GM12892 (cell line): ENCODE measurements at regions not wholly inside any gene's neighbourhood (a gene's known extent, or its start where the extent isn't known, plus 50 kb on each side); places are given as distances from the start of the nearest gene placed in this dataset.
"Not testable (repeated sequence)": the region's sequence is repeated elsewhere in the genome, so short reads cannot be mapped to it uniquely, and the experiment has no call there.

Source experiments
- DNase-seq: peaks from one replicate; pipeline ENCODE4 v3.0.0; 2011; ENCODE audit not compliant: insufficient read length
- FAIRE-seq: peaks from 2 replicates; lab custom pipeline; 2011; peaks lifted over from hg19 to GRCh38; lab: Jason Lieb, UNC
- POLR2A ChIP-seq: IDR thresholded peaks from 2 replicates; pipeline ENCODE4 v1.6.1; 2011; ENCODE audit warnings: low read depth, low read length, control low read depth
- POLR2AphosphoS5 ChIP-seq: IDR thresholded peaks from 2 replicates; pipeline ENCODE4 v1.6.1; 2011; ENCODE audit warnings: low read depth, low read length, control low read depth
- TAF1 ChIP-seq: IDR thresholded peaks from 2 replicates; pipeline ENCODE4 v1.6.1; 2011; ENCODE audit warnings: low read depth, mild to moderate bottlenecking, control low read depth, low read length, borderline replicate concordance

GRCh38 chr7:92964141-92964540, 127.8 kb upstream of the CDK6 start:
- DNase-seq (no peak), FAIRE-seq (no peak)
- TF ChIP-seq POLR2AphosphoS5: no peak
- no peak for TF ChIP-seq POLR2A
- no peak for TF ChIP-seq TAF1

- TF ChIP-seq POLR2A (no peak), TAF1 (no peak), POLR2AphosphoS5 (no peak)
- DNase-seq (no peak), FAIRE-seq (no peak)
Measured at GRCh38 chr7:92963566-92963965, 127.2 kb upstream of the CDK6 start.

GRCh38 chr7:92961961-92962360, 125.6 kb upstream of the CDK6 start:
- no peak for TF ChIP-seq POLR2AphosphoS5
- no peak for TF ChIP-seq POLR2A
- no peak for TF ChIP-seq TAF1
- DNase-seq (no peak), FAIRE-seq (no peak)

GRCh38 chr7:92956575-92956974, 120.2 kb upstream of the CDK6 start:
- DNase-seq (no peak), FAIRE-seq (no peak)
- TF ChIP-seq POLR2A (no peak), TAF1 (no peak), POLR2AphosphoS5 (no peak)

- DNase-seq (no peak), FAIRE-seq (no peak)
- TF ChIP-seq POLR2AphosphoS5 (no peak), POLR2A (no peak), TAF1 (no peak)
Measured at GRCh38 chr7:92955081-92955480, 118.7 kb upstream of the CDK6 start.

GRCh38 chr7:92953657-92954056, 117.3 kb upstream of the CDK6 start:
- DNase-seq (no peak), FAIRE-seq (no peak)
- TF ChIP-seq POLR2AphosphoS5 (no peak), POLR2A (no peak), TAF1 (no peak)

GRCh38 chr7:92949748-92950147, 113.4 kb upstream of the CDK6 start:
- no peak for DNase-seq
- FAIRE-seq: no peak
- no peak for TF ChIP-seq TAF1
- TF ChIP-seq POLR2AphosphoS5: no peak
- TF ChIP-seq POLR2A: no peak

GRCh38 chr7:92945840-92946239, 109.5 kb upstream of the CDK6 start:
- FAIRE-seq (no peak), DNase-seq (no peak)
- no peak for TF ChIP-seq TAF1
- TF ChIP-seq POLR2A: no peak
- TF ChIP-seq POLR2AphosphoS5: no peak

GRCh38 chr7:92944633-92945032, 108.3 kb upstream of the CDK6 start:
- FAIRE-seq (no peak), DNase-seq (no peak)
- TF ChIP-seq POLR2A (no peak), POLR2AphosphoS5 (no peak), TAF1 (no peak)

GRCh38 chr7:92942706-92943105, 106.3 kb upstream of the CDK6 start:
- not testable (repeated sequence) for FAIRE-seq, DNase-seq

GRCh38 chr7:92939666-92940360, 103.4 kb upstream of the CDK6 start:
- no peak for TF ChIP-seq POLR2AphosphoS5
- no peak for TF ChIP-seq POLR2A
- no peak for TF ChIP-seq TAF1
- no peak for DNase-seq
- no peak for FAIRE-seq

GRCh38 chr7:92934096-92934495, 97.7 kb upstream of the CDK6 start:
- no peak for DNase-seq
- TF ChIP-seq POLR2A (no peak), TAF1 (no peak), POLR2AphosphoS5 (no peak)
- FAIRE-seq: no peak
